Fibroblast of lung (primary cell): ENCODE measurements at regions not wholly inside any gene's neighbourhood (a gene's known extent, or its start where the extent isn't known, plus 50 kb on each side); places are given as distances from the start of the nearest gene placed in this dataset.

Source experiments
- DNase-seq, 2 donors: peaks; one replicate each; pipeline versions ENCODE4 v3.0.0 to v3.0.0-alpha.2; 2010; ENCODE audit warnings: low read depth in 2 of 2
- H2AFZ ChIP-seq: 2 replicates; pipeline ENCODE4 v1.5.1; 2012; ENCODE audit warnings: low read length, control low read depth, inconsistent platforms
- H3K27ac ChIP-seq: 2 replicates; pipeline ENCODE4 v1.5.1; 2011; ENCODE audit warnings: low read length, control low read depth; ENCODE audit not compliant: insufficient read depth
- H3K27me3 ChIP-seq: 2 replicates; pipeline ENCODE4 v1.5.1; 2011; ENCODE audit warnings: mild to moderate bottlenecking, low read length; ENCODE audit not compliant: control insufficient read depth, insufficient read depth
- H3K36me3 ChIP-seq: 2 replicates; pipeline ENCODE4 v1.5.1; 2011; ENCODE audit warnings: low read length; ENCODE audit not compliant: control insufficient read depth, insufficient read depth
- H3K4me1 ChIP-seq: 2 replicates; pipeline ENCODE4 v1.5.1; 2011; ENCODE audit warnings: low read length; ENCODE audit not compliant: control insufficient read depth, insufficient read depth; ENCODE audit errors: extremely low read depth
- H3K4me2 ChIP-seq: 2 replicates; pipeline ENCODE4 v1.5.1; 2011; ENCODE audit warnings: low read length, control low read depth; ENCODE audit not compliant: insufficient read depth; ENCODE audit errors: extremely low read depth
- H3K4me3 ChIP-seq, 4 experiments: fragments of 200-600 bp in 1 of 4; sonication (generic) in 1 of 4; replicated peaks in 1 of 4; 2 replicates each; pipeline ENCODE4 v1.5.1; 2011 to 2016; ENCODE audit warnings: low read length in 4 of 4, low read depth in 3 of 4, mild to moderate bottlenecking in 3 of 4, control low read depth in 2 of 4, inconsistent platforms in 1 of 4, mixed read lengths in 1 of 4; ENCODE audit not compliant: insufficient read depth in 1 of 4; ENCODE audit errors: control extremely low read depth in 1 of 4
- H3K79me2 ChIP-seq: 2 replicates; pipeline ENCODE4 v1.5.1; 2012; ENCODE audit warnings: mild to moderate bottlenecking, low read length, inconsistent platforms; ENCODE audit not compliant: control insufficient read depth, insufficient read depth
- H3K9ac ChIP-seq: 2 replicates; pipeline ENCODE4 v1.5.1; 2011; ENCODE audit warnings: mild to moderate bottlenecking, low read length, control low read depth; ENCODE audit not compliant: insufficient read depth
- H3K9me3 ChIP-seq: 2 replicates; pipeline ENCODE4 v1.5.1; 2012; ENCODE audit warnings: low read depth, low read length; ENCODE audit not compliant: control insufficient read depth, insufficient read depth
- H4K20me1 ChIP-seq: 2 replicates; pipeline ENCODE4 v1.5.1; 2011; ENCODE audit warnings: low read length; ENCODE audit not compliant: control insufficient read depth, insufficient read depth; ENCODE audit errors: extremely low read depth
- EZH2 ChIP-seq: IDR thresholded peaks from 2 replicates; pipeline ENCODE4 v1.5.1; 2012; ENCODE audit warnings: low read length, control low read depth, mild to moderate bottlenecking; ENCODE audit errors: missing control alignments
- TF ChIP-seq, protein P1 (sequence below), 2 donors: IDR thresholded peaks in 1 of 2; conservative IDR thresholded peaks in 1 of 2; 1 replicate in 1 of 2; 2 replicates in 1 of 2; pipeline ENCODE4 v1.5.1; 2011 to 2012; ENCODE audit warnings: low read length in 2 of 2, control low read depth in 1 of 2, inconsistent platforms in 1 of 2, low read depth in 1 of 2, mild to moderate bottlenecking in 1 of 2

DNA sequence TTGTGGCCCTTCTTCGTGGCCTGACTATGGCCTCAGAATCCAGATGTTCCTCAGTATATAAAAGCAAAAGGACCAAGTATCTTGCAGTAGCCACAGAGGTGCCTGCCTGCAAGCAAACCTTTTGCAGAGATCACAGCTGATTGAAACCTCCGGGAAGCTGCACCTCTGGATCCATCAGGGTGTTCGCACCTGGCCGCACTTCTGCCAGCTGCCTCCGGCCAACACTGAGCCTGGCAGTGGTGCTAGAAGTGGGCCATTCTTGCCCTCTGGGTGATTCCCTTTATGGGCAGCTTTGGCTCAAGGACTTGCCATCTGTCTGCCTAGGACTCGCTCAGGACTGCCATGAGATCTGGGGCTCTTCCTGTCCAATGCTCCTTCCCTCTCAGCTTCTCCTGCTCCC lies 214.6 kb upstream of the ECI2 start:
- Histone ChIP-seq H3K36me3 (no peaks in the 10 kb centered on the region), H3K4me1 (peaks cover 36% of the 10 kb centered on the region), H2AFZ (no peak overlapping the region), H3K4me3 (no peak overlapping the region), H3K4me2 (no peak overlapping the region), H3K9ac (no peak overlapping the region), H3K27ac (peak overlapping the region; percentile 56), H3K9me3 (no peaks in the 10 kb centered on the region), H4K20me1 (no peaks in the 10 kb centered on the region), H3K27me3 (no peaks in the 10 kb centered on the region), H3K79me2 (no peaks in the 10 kb centered on the region)
- DNase-seq: no peak
- no peak for TF ChIP-seq EZH2
- TF ChIP-seq, protein P1, sequence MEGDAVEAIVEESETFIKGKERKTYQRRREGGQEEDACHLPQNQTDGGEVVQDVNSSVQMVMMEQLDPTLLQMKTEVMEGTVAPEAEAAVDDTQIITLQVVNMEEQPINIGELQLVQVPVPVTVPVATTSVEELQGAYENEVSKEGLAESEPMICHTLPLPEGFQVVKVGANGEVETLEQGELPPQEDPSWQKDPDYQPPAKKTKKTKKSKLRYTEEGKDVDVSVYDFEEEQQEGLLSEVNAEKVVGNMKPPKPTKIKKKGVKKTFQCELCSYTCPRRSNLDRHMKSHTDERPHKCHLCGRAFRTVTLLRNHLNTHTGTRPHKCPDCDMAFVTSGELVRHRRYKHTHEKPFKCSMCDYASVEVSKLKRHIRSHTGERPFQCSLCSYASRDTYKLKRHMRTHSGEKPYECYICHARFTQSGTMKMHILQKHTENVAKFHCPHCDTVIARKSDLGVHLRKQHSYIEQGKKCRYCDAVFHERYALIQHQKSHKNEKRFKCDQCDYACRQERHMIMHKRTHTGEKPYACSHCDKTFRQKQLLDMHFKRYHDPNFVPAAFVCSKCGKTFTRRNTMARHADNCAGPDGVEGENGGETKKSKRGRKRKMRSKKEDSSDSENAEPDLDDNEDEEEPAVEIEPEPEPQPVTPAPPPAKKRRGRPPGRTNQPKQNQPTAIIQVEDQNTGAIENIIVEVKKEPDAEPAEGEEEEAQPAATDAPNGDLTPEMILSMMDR (conservative IDR thresholded peaks at IDR 0.05 in 1 of 2, IDR thresholded peaks at IDR 0.05 in 1 of 2; ENCODE audit: low read depth in 1 of 2, low read length in 2 of 2): no peak

DNA sequence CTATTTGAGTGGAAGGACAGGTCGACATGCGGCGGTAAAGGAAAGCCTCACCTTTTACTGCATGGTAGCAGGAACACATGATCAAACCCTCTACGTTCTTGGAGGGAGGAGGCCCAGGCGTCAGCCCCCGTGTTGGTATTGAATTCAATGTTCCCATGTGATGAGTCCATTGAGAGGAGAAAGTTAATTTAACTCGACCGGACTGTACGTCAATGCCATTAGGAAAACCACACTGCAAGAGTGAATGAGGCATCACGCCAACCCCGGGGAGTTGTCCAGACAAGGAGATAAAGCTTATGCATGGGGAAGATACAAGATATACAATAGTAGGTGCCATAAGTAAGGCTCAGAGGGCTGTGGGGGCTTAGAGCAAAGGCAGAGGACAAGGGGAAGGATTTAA lies 213.9 kb upstream of the ECI2 start:
- Histone ChIP-seq H3K4me1 (peaks cover 36% of the 10 kb centered on the region), H3K9ac (no peak overlapping the region), H3K9me3 (no peaks in the 10 kb centered on the region), H4K20me1 (no peaks in the 10 kb centered on the region), H3K27me3 (no peaks in the 10 kb centered on the region), H3K36me3 (no peaks in the 10 kb centered on the region), H3K4me2 (no peak overlapping the region), H3K4me3 (no peak overlapping the region), H3K27ac (no peak overlapping the region), H3K79me2 (no peaks in the 10 kb centered on the region), H2AFZ (no peak overlapping the region)
- TF ChIP-seq, protein P1 (conservative IDR thresholded peaks at IDR 0.05 in 1 of 2, IDR thresholded peaks at IDR 0.05 in 1 of 2; ENCODE audit: low read depth in 1 of 2, low read length in 2 of 2): no peak
- no peak for TF ChIP-seq EZH2
- DNase-seq: no peak

DNA sequence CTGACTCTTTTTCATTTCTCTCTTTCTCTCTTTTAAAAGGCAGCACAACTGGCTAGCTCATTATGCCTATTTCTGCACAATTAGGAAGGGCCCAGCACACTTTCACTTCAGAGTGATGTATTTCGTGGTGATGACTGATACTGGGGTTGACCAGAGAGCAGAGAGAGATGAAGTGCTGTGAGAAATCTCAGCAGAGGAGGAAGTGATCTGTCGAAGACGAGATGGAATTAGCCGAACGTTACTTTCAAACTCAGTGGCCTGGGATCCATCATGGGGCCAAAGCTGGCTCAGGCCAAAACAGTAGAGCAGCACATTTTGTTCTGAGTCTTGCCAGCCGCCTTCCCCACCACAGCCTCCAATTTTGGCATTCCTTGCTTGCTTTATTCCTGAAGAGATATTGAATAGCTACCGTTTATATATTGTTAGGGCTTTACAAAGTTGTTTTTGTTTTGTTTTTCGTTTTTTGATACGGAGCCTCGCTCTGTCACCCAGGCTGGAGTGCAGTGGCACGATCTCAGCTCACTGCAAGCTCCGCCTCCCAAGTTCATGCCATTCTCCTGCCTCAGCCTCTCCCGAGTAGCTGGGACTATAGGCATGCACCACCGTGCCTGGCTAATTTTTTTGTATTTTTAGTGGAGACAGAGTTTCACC lies 213.2 kb upstream of the ECI2 start:
- H3K4me3 ChIP-seq: no peak overlapping the region
- no peak for TF ChIP-seq EZH2
- TF ChIP-seq, protein P1 (conservative IDR thresholded peaks at IDR 0.05 in 1 of 2, IDR thresholded peaks at IDR 0.05 in 1 of 2; ENCODE audit: low read depth in 1 of 2, low read length in 2 of 2): no peak
- peak overlapping the region; percentile 62 for H3K27ac ChIP-seq
- H3K79me2 ChIP-seq: no peaks in the 10 kb centered on the region
- H3K9me3 ChIP-seq: no peaks in the 10 kb centered on the region
- H3K9ac ChIP-seq: no peak overlapping the region
- peak overlapping the region; percentile 69 for H3K4me2 ChIP-seq
- peak overlapping the region; percentile 67 for H2AFZ ChIP-seq
- no peaks in the 10 kb centered on the region for H3K27me3 ChIP-seq
- DNase-seq: peak; percentile 36 to 49
- H3K4me1 ChIP-seq: peaks cover 36% of the 10 kb centered on the region
- no peaks in the 10 kb centered on the region for H4K20me1 ChIP-seq
- H3K36me3 ChIP-seq: no peaks in the 10 kb centered on the region
